ENCODE measurements at regions not wholly inside any gene's neighbourhood (a gene's known extent, or its start where the extent isn't known, plus 50 kb on each side); places are given as distances from the start of the nearest gene placed in this dataset.

- no peak for TF ChIP-seq CTCF (IDR thresholded peaks at IDR 0.05)
- no peak for TF ChIP-seq POLR2AphosphoS5 (IDR thresholded peaks at IDR 0.05)
- no peak for TF ChIP-seq POLR2A (IDR thresholded peaks at IDR 0.05)
- no peak for TF ChIP-seq EP300 (IDR thresholded peaks at IDR 0.05; ENCODE audit: low read depth)
Observed at GRCh38 chr21:26284531-26284930, 114.0 kb upstream of the APP start.

Measured in transverse colon (tissue), 4 donors.